GM19468 (cell line): ENCODE measurements at regions not wholly inside any gene's neighbourhood (a gene's known extent, or its start where the extent isn't known, plus 50 kb on each side); places are given as distances from the start of the nearest gene placed in this dataset.
"Not testable (repeated sequence)": the region's sequence is repeated elsewhere in the genome, so short reads cannot be mapped to it uniquely, and the experiment has no call there.

Experiments
- ATAC-seq: cut with Tn5 transposase; IDR thresholded peaks from one replicate; pipeline ENCODE4 v1.9.1; 2021; ENCODE audit warnings: mild to moderate bottlenecking, moderate library complexity, moderate number of reproducible peaks; ENCODE audit not compliant: unreplicated experiment; ENCODE audit errors: extremely low read depth

GRCh38 chr1:113291777-113292602 is 98.3 kb upstream of the MAGI3 start:
- ATAC-seq = no peak

- no peak for ATAC-seq
Observed at GRCh38 chr1:113292603-113293255, 97.6 kb upstream of the MAGI3 start.

- ATAC-seq = no peak
Observed at GRCh38 chr1:113293256-113293626, 97.1 kb upstream of the MAGI3 start.

- no peak for ATAC-seq
Observed at GRCh38 chr1:113297749-113298148, 92.6 kb upstream of the MAGI3 start.

GRCh38 chr1:113298941-113299340 is 91.4 kb upstream of the MAGI3 start:
- no peak for ATAC-seq

GRCh38 chr1:113302636-113303035 is 87.7 kb upstream of the MAGI3 start:
- ATAC-seq = no peak

- ATAC-seq = no peak
Observed at GRCh38 chr1:113303267-113303666, 87.0 kb upstream of the MAGI3 start.

- ATAC-seq = not testable (repeated sequence)
Observed at GRCh38 chr1:113305029-113305428, 85.3 kb upstream of the MAGI3 start.

GRCh38 chr1:113307771-113308445 is 82.4 kb upstream of the MAGI3 start:
- ATAC-seq = no peak

- not testable (repeated sequence) for ATAC-seq
Observed at GRCh38 chr1:113312651-113313050, 77.7 kb upstream of the MAGI3 start.

GRCh38 chr1:113314600-113314999 is 75.7 kb upstream of the MAGI3 start:
- ATAC-seq = no peak

- no peak for ATAC-seq
Observed at GRCh38 chr1:113320272-113320671, 70.0 kb upstream of the MAGI3 start.

GRCh38 chr1:113320972-113321680 is 69.2 kb upstream of the MAGI3 start:
- ATAC-seq = no peak

- ATAC-seq = no peak
Observed at GRCh38 chr1:113321771-113322387, 68.4 kb upstream of the MAGI3 start.

GRCh38 chr1:113322439-113322838 is 67.9 kb upstream of the MAGI3 start:
- ATAC-seq = no peak

GRCh38 chr1:113325022-113325421 is 65.3 kb upstream of the MAGI3 start:
- no peak for ATAC-seq

- no peak for ATAC-seq
Observed at GRCh38 chr1:113326976-113327375, 63.3 kb upstream of the MAGI3 start.

- ATAC-seq = no peak
Observed at GRCh38 chr1:113333056-113333455, 57.3 kb upstream of the MAGI3 start.

- no peak for ATAC-seq
Observed at GRCh38 chr1:113340038-113340437, 50.3 kb upstream of the MAGI3 start.
